Natural killer cell (primary cell): ENCODE measurements at regions not wholly inside any gene's neighbourhood (a gene's known extent, or its start where the extent isn't known, plus 50 kb on each side); places are given as distances from the start of the nearest gene placed in this dataset.

Experiments
- ATAC-seq, 3 donors: fragments of 150-1000 bp in 2 of 3; fragments of 200-7000 bp in 1 of 3; cut with Tn5 transposase; 1 replicate in 1 of 3; 2 replicates in 2 of 3; pipeline ENCODE4 v1.10.0; 2021; ENCODE audit warnings: mild to moderate bottlenecking in 2 of 3, moderate library complexity in 2 of 3
- DNase-seq, 2 donors: peaks; one replicate each; pipeline versions ENCODE4 v3.0.0 to v3.0.0-alpha.2; 2013 to 2021; ENCODE audit warnings: mixed read lengths in 1 of 2
- H3K27ac ChIP-seq: one replicate; pipeline ENCODE4 v1.5.1; 2013; ENCODE audit warnings: mild to moderate bottlenecking, low read length
- H3K27me3 ChIP-seq: one replicate; pipeline ENCODE4 v1.6.1; 2013; ENCODE audit warnings: low read length; ENCODE audit not compliant: control insufficient read depth, insufficient read depth
- H3K36me3 ChIP-seq: one replicate; pipeline ENCODE4 v1.6.1; 2013; ENCODE audit warnings: low read length; ENCODE audit not compliant: control insufficient read depth, insufficient read depth
- H3K4me1 ChIP-seq: one replicate; pipeline ENCODE4 v1.6.1; 2013; ENCODE audit warnings: low read length; ENCODE audit not compliant: control insufficient read depth, insufficient read depth
- H3K4me3 ChIP-seq: one replicate; pipeline ENCODE4 v1.5.1; 2013; ENCODE audit warnings: low read length
- H3K9me3 ChIP-seq: one replicate; pipeline ENCODE4 v1.6.1; 2013; ENCODE audit warnings: low read length; ENCODE audit not compliant: control insufficient read depth, insufficient read depth
- H3K27ac Mint-ChIP-seq, 2 donors: one replicate each; pipeline ENCODE4 v1.8.0; 2022; ENCODE audit warnings: mild to moderate bottlenecking in 2 of 2, mixed read lengths in 2 of 2, moderate library complexity in 1 of 2
- H3K27me3 Mint-ChIP-seq, 2 donors: one replicate each; pipeline ENCODE4 v1.8.0; 2022; ENCODE audit warnings: low read depth in 2 of 2, mixed read lengths in 2 of 2
- H3K36me3 Mint-ChIP-seq: one replicate; pipeline ENCODE4 v1.8.0; 2022; ENCODE audit warnings: mixed read lengths
- H3K4me1 Mint-ChIP-seq, 2 donors: one replicate each; pipeline ENCODE4 v1.8.0; 2022; ENCODE audit warnings: mixed read lengths in 2 of 2
- H3K4me3 Mint-ChIP-seq: one replicate; pipeline ENCODE4 v1.8.0; 2022; ENCODE audit warnings: mild to moderate bottlenecking, moderate library complexity, mixed read lengths
- H3K9me3 Mint-ChIP-seq, 2 donors: one replicate each; pipeline ENCODE4 v1.8.0; 2022; ENCODE audit warnings: mixed read lengths in 2 of 2
- WGBS: methylation state at CpG from one replicate; pipeline ENCODE4 v1.1.7; 2013; ENCODE audit warnings: missing lambda C conversion rate; ENCODE audit not compliant: insufficient coverage; 5-methylcytosine and 5-hydroxymethylcytosine counted together
- intact Hi-C: fragments of 100-400 bp; cut with micrococcal nuclease; formaldehyde crosslinking; loops from one replicate; pipeline ENCODE4 v1.14.2; 2022
- TF ChIP-seq, protein P1 (sequence below): fragments of 200-600 bp; IDR thresholded peaks from one replicate; pipeline ENCODE4 v1.8.0; 2022; ENCODE audit warnings: antibody characterized with exemption

DNA sequence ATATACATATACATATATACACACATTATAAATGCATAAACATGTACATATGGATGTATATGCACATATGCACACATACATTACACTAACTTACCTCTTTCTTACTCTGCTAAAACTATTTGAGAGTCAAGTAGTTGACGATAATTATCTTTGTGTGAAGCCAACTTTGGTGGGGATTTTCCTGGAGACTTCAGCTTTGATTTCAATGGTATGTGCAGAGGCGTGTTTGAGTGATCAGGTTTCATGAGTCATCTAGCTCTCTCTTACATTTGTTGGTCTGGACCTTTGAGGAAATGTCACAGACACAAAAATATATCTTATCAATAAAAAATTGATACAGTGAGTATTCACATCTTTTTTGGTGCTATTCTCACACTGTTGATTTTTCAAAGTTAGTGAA, 769.1 kb upstream of the LUZP2 start:
- H3K4me1 ChIP-seq, result no peaks in the 10 kb centered on the region
- Mint-ChIP-seq H3K9me3 (no peaks in the 10 kb centered on the region), H3K4me3 (no peak overlapping the region), H3K27me3 (no peaks in the 10 kb centered on the region), H3K27ac (no peak overlapping the region), H3K4me1 (peaks cover 0 to 6% of the 10 kb centered on the region in 2 donors), H3K36me3 (no peaks in the 10 kb centered on the region)
- intact Hi-C loops, result no loop called here
- H3K9me3 ChIP-seq, result no peaks in the 10 kb centered on the region
- TF ChIP-seq, protein P1, sequence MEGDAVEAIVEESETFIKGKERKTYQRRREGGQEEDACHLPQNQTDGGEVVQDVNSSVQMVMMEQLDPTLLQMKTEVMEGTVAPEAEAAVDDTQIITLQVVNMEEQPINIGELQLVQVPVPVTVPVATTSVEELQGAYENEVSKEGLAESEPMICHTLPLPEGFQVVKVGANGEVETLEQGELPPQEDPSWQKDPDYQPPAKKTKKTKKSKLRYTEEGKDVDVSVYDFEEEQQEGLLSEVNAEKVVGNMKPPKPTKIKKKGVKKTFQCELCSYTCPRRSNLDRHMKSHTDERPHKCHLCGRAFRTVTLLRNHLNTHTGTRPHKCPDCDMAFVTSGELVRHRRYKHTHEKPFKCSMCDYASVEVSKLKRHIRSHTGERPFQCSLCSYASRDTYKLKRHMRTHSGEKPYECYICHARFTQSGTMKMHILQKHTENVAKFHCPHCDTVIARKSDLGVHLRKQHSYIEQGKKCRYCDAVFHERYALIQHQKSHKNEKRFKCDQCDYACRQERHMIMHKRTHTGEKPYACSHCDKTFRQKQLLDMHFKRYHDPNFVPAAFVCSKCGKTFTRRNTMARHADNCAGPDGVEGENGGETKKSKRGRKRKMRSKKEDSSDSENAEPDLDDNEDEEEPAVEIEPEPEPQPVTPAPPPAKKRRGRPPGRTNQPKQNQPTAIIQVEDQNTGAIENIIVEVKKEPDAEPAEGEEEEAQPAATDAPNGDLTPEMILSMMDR, result no peak
- DNase-seq (no peak), ATAC-seq (no peak)
- no peaks in the 10 kb centered on the region for H3K36me3 ChIP-seq
- no peaks in the 10 kb centered on the region for H3K27me3 ChIP-seq
- H3K27ac ChIP-seq, result no peak overlapping the region
- H3K4me3 ChIP-seq, result no peak overlapping the region
- WGBS, result 58% methylated on average over 2 of the region's 2 CpGs

DNA sequence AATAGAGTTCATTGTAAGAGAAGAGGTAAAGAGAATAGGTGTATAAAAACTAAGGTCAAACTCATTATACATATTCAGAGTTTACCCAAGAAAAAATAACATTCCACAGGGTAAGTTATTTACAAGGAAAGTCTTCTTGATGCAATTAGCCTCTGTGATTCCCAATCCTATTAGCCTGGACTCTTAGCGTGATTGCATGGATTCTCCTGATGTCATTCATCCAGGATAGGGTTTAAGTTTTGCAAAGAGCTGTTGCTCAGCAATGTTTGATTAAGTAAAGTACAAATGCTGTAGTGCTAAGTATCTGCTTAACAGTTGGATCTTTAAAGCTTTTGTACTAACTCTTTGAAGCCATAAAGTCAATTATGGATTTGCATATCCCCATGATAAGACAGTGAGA, 767.8 kb upstream of the LUZP2 start:
- H3K4me1 Mint-ChIP-seq, result peaks cover 0 to 6% of the 10 kb centered on the region in 2 donors
- Histone ChIP-seq H3K4me1 (no peaks in the 10 kb centered on the region), H3K4me3 (no peak overlapping the region), H3K9me3 (no peaks in the 10 kb centered on the region), H3K27ac (no peak overlapping the region), H3K27me3 (no peaks in the 10 kb centered on the region), H3K36me3 (no peaks in the 10 kb centered on the region)
- ATAC-seq (no peak), DNase-seq (no peak)
- H3K9me3 Mint-ChIP-seq, result peaks cover 1 to 2% of the 10 kb centered on the region in 2 donors
- 100% methylated on average over 1 of the region's 1 CpG for whole genome bisulfite sequencing
- H3K36me3 Mint-ChIP-seq, result no peaks in the 10 kb centered on the region
- H3K27ac Mint-ChIP-seq, result no peak overlapping the region
- no peak overlapping the region for H3K4me3 Mint-ChIP-seq
- no peaks in the 10 kb centered on the region for H3K27me3 Mint-ChIP-seq
- intact Hi-C loops, result no loop called here
- TF ChIP-seq, protein P1, result no peak

DNA sequence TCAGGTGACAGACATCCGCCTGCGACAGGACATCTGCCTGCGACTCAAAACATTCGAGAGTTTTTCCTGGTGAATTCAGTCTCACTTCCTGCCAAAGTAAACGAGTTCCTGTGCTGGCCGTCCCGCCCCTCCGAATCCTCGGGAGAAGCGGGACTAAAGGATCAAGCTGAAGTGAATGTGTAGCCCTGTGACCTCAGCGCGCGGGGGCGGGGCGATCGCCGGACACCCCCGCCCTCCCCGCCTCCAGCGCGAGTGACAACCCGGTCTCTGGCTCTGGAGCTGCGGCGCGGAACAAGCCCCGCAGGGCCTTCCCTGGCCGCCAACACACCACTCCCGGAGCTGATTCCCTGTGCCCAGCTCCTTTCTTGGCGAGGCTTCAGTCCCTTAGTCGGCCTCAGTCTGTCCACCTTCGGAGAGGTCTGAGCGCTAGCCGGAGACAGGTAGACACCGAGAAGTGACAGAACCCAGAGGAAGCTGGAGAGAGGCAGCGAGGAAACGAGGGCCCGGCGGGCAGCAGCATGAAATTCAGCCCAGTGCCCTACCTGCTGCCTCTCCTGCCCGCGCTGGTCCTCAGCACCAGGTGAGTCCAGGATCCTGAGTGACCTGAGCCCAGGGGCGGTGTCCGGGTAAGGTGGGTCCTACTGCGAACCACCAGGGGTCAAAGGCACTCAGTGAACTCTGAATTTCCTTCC, 766.4 kb upstream of the LUZP2 start:
- no peaks in the 10 kb centered on the region for H3K27me3 ChIP-seq
- H3K9me3 ChIP-seq, result no peaks in the 10 kb centered on the region
- no peak overlapping the region for H3K27ac ChIP-seq
- Mint-ChIP-seq H3K9me3 (peaks cover 4% of the 10 kb centered on the region in 2 donors), H3K27me3 (no peaks in the 10 kb centered on the region), H3K27ac (no peak overlapping the region), H3K4me3 (no peak overlapping the region), H3K4me1 (peaks cover 0 to 6% of the 10 kb centered on the region in 2 donors), H3K36me3 (peaks cover 8% of the 10 kb centered on the region)
- no peaks in the 10 kb centered on the region for H3K36me3 ChIP-seq
- no peak for ATAC-seq
- TF ChIP-seq, protein P1, result no peak
- DNase-seq, result no peak
- 95% methylated on average over 43 of the region's 43 CpGs for WGBS
- no peak overlapping the region for H3K4me3 ChIP-seq
- no peaks in the 10 kb centered on the region for H3K4me1 ChIP-seq
- intact Hi-C loops, result no loop called here

DNA sequence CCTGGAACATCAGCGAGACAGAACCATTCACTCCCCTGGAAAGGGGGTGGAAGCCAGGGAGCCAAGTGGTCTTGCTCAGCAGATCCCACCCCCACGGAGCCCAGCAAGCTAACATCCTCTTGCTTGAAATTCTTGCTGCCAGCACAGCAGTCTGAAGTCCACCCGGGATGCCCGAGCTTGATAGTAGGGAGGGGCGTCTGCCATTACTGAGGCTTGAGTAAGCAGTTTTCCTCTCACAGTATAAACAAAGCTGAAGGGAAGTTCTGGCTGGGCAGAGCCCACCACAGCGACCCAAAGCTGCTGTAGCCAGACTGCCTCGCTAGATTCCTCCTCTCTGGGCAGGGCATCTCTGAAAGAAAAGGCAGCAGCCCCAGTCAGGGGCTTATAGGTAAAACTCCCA, 764.8 kb upstream of the LUZP2 start:
- Histone ChIP-seq H3K27me3 (no peaks in the 10 kb centered on the region), H3K9me3 (no peaks in the 10 kb centered on the region), H3K4me3 (no peak overlapping the region), H3K36me3 (no peaks in the 10 kb centered on the region), H3K27ac (no peak overlapping the region), H3K4me1 (no peaks in the 10 kb centered on the region)
- H3K27me3 Mint-ChIP-seq, result no peaks in the 10 kb centered on the region
- peaks cover 0 to 4% of the 10 kb centered on the region in 2 donors for H3K4me1 Mint-ChIP-seq
- DNase-seq, result no peak
- H3K27ac Mint-ChIP-seq, result no peak overlapping the region
- TF ChIP-seq, protein P1, result no peak
- H3K4me3 Mint-ChIP-seq, result no peak overlapping the region
- H3K36me3 Mint-ChIP-seq, result peaks cover 24% of the 10 kb centered on the region
- no peak for ATAC-seq
- peaks cover 4% of the 10 kb centered on the region in 2 donors for H3K9me3 Mint-ChIP-seq
- intact Hi-C loops, result no loop called here
- WGBS, result 83% methylated on average over 7 of the region's 7 CpGs
